GM21526 (cell line): ENCODE measurements at regions not wholly inside any gene's neighbourhood (a gene's known extent, or its start where the extent isn't known, plus 50 kb on each side); places are given as distances from the start of the nearest gene placed in this dataset.
"Not testable (repeated sequence)": the region's sequence is repeated elsewhere in the genome, so short reads cannot be mapped to it uniquely, and the experiment has no call there.

Source experiments
- ATAC-seq: cut with Tn5 transposase; IDR thresholded peaks from one replicate; pipeline ENCODE4 v1.9.1; 2021; ENCODE audit warnings: moderate library complexity; ENCODE audit not compliant: unreplicated experiment, low FRiP score

- no peak for ATAC-seq
These were observed 284.9 kb downstream of the PAX3 start for GRCh38 chr2:222013889-222014288.

- no peak for ATAC-seq
These were observed 298.5 kb downstream of the PAX3 start for GRCh38 chr2:222000326-222000725.

GRCh38 chr2:221999717-222000116, 299.1 kb downstream of the PAX3 start:
- ATAC-seq = no peak

- no peak for ATAC-seq
These were observed 299.6 kb downstream of the PAX3 start for GRCh38 chr2:221999166-221999565.

- ATAC-seq = no peak
These were observed 301.1 kb downstream of the PAX3 start for GRCh38 chr2:221997683-221998082.

- no peak for ATAC-seq
These were observed 301.7 kb downstream of the PAX3 start for GRCh38 chr2:221997100-221997499.

GRCh38 chr2:221994926-221995325, 303.9 kb downstream of the PAX3 start:
- no peak for ATAC-seq

GRCh38 chr2:221984376-221984775, 314.4 kb downstream of the PAX3 start:
- ATAC-seq = not testable (repeated sequence)

- ATAC-seq = no peak
These were observed 316.8 kb downstream of the PAX3 start for GRCh38 chr2:221981912-221982470.

GRCh38 chr2:221975151-221975550, 323.6 kb downstream of the PAX3 start:
- ATAC-seq = no peak

- no peak for ATAC-seq
These were observed 324.9 kb downstream of the PAX3 start for GRCh38 chr2:221973902-221974301.

- no peak for ATAC-seq
These were observed 325.3 kb downstream of the PAX3 start for GRCh38 chr2:221973502-221973901.

- no peak for ATAC-seq
These were observed 325.9 kb downstream of the PAX3 start for GRCh38 chr2:221972813-221973478.

- no peak for ATAC-seq
These were observed 328.4 kb downstream of the PAX3 start for GRCh38 chr2:221970389-221970788.

GRCh38 chr2:221969830-221970144, 329.0 kb downstream of the PAX3 start:
- ATAC-seq = no peak

- ATAC-seq = no peak
These were observed 329.5 kb downstream of the PAX3 start for GRCh38 chr2:221969087-221969829.

GRCh38 chr2:221962186-221962585, 336.6 kb downstream of the PAX3 start:
- no peak for ATAC-seq

GRCh38 chr2:221961561-221961960, 337.2 kb downstream of the PAX3 start:
- ATAC-seq = no peak

GRCh38 chr2:221958224-221958623, 340.6 kb downstream of the PAX3 start:
- ATAC-seq = no peak

- ATAC-seq = no peak
These were observed 350.7 kb downstream of the PAX3 start for GRCh38 chr2:221948076-221948475.

- ATAC-seq = not testable (repeated sequence)
These were observed 354.3 kb downstream of the PAX3 start for GRCh38 chr2:221944452-221944851.
